COLO668 (cell line): ENCODE measurements at regions not wholly inside any gene's neighbourhood (a gene's known extent, or its start where the extent isn't known, plus 50 kb on each side); places are given as distances from the start of the nearest gene placed in this dataset.
"Not testable (repeated sequence)": the region's sequence is repeated elsewhere in the genome, so short reads cannot be mapped to it uniquely, and the experiment has no call there.

Experiments
- DNase-seq: peaks from one replicate; lab custom pipeline; 2025; ENCODE audit not compliant: unreplicated experiment; lab: John Stamatoyannopoulos, UW

DNA sequence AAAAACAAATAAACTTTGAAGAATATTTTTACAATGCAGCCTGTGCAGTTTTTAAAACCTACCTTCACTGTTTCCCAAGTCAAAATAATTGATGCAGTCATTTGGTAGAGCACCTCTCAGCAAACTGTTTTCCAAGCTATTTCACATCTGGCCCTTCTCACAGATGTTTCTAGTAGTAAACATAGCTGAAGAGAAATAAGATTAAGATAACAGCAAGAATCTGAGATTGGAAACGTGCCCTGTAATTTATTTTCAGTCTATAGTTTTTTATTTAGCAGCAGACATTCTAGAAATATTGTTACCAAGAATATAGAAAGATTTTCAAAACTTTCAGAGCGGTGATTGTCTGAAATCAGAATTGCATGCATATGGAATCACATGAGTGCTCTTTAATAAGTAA lies 440.2 kb downstream of the TRIB2 start:
- DNase-seq, result no peak

GRCh38 chr2:13158466-13158865 lies 441.7 kb downstream of the TRIB2 start:
- no peak for DNase-seq

DNA sequence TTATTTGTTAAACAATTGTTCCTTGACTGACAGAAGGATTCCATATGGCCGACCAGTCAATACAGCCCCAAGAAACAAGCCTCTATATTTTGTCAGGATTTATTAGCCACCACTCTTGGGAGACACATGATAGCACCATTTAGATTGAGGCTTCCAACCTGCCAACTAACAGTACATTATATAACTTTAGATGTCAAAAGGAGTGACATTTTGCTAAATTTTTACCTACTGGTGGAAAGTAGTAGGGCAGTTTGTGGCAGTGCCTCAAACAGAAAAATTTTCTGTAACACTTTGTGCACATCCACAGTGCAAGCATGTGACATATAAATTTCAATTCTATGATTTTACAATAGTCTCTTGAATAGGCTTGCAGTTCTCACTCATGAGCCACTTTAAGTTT lies 464.0 kb downstream of the TRIB2 start:
- DNase-seq, result no peak

DNA sequence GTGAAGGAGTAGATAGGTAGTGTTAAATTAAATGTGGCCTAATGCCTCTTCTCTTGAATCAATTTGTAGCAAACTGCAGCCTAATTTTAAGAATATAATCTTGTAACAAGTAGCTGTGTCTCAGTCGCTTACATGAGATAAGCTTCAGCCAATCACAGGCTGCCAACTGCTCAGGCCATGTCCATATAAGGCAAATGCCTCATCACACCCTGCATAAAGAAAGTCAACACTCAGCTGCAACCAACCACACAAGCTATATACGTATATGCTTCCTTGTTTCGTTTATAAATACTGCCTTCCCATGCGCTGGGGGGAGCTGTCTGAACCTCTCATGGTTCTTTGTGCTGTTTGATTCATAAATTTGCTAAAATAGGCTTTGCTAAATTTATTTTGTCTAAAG lies 476.3 kb downstream of the TRIB2 start:
- no peak for DNase-seq

- no peak for DNase-seq
These were observed 477.2 kb downstream of the TRIB2 start for GRCh38 chr2:13193900-13194299.

DNA sequence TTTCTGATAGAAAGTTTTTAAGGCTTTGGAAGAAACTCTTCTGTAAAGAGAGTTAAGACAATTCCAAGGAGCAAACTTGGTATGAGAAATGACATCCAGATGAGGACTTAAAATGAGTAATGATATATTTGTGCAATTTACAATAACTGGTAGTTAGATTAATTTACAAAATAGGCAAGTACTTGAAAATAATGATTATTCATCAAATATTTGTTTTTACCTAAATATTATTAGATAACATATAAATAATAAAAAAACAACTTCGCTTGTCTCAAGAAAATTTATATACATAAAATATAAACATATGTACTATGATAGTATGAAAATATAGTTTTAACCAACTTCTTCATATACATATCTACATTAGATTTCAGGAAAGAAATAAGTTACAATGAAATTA lies 478.5 kb downstream of the TRIB2 start:
- no peak for DNase-seq

- no peak for DNase-seq
These were observed 480.5 kb downstream of the TRIB2 start for GRCh38 chr2:13197248-13197647.

DNA sequence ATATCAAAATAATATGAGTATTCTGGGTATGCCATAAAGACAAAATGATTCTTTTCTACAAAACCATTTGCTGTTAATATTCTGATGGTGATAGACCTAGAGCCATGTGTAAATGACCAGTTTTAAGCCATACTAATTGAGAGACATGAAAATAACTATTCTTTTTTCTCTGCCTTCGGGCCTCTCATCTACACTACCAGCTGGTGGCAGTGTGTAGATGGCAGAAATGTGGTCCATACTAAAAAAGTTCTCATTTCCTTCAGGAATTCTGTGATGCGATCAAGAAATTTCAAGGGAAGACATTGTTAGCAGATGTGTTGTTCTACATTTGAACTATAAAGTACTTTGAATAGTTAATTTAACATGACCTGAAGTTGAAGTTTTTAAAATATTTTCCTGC lies 485.2 kb downstream of the TRIB2 start:
- DNase-seq, result no peak

DNA sequence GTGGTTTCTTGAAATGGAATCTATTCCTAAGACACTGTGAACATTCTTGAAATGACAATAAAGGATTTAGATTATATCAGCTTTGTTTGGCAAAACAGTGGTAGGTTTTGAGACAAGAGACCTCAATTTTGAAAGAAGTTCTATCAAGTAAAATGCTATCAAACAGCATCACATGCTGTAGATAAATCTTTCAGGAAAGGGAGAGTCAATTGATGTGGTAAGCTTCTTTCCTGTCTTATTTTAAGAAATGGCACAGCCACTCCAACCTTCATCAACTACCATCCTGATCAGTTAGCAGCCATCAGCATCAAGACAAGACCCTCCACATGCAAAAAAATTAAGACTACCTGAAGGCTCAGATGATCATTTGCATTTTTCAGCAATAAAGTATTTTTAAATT lies 495.4 kb downstream of the TRIB2 start:
- DNase-seq, result no peak

GRCh38 chr2:13218205-13218604 lies 501.5 kb downstream of the TRIB2 start:
- DNase-seq, result no peak

DNA sequence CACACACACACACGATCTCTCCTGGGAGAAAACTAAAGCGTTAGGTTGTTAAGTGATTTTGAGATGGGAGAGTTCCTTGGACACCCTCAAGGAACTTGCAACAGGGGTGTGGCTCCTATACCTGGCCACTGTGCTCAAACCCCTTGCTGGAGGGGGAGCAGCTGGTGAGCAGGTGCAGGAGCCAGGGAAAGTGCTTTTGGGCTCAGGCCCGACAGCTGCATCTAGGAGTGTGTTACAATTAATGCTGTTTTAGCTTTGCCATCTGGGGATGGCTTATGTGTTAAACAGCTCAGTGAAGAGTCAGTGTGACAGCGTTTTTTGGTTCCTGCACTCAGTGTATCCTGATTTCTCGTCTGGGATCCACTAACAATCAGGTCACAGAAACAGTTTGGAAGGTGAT lies 510.8 kb downstream of the TRIB2 start:
- peak; percentile 54 for DNase-seq

DNA sequence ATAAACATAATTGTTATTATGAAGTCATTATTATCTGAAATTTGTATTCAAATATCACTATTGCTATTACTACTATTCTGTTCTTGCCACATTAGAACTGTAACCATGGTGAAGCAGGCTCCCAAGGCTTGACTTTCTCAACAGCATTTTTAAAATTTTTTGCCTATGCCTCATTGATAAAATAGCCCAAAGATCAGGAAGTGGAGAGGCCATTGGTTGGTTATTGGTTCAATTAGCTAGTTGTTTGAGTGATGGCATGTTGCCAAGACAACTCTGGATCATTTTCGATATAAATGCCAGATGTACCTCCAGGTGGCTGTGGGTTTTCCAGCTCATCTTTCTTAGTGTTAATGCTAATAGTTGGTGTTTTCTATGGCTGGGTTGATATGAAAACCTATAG lies 513.5 kb downstream of the TRIB2 start:
- DNase-seq, result peak; percentile 22

- DNase-seq, result no peak
These were observed 523.3 kb downstream of the TRIB2 start for GRCh38 chr2:13240061-13240460.

DNA sequence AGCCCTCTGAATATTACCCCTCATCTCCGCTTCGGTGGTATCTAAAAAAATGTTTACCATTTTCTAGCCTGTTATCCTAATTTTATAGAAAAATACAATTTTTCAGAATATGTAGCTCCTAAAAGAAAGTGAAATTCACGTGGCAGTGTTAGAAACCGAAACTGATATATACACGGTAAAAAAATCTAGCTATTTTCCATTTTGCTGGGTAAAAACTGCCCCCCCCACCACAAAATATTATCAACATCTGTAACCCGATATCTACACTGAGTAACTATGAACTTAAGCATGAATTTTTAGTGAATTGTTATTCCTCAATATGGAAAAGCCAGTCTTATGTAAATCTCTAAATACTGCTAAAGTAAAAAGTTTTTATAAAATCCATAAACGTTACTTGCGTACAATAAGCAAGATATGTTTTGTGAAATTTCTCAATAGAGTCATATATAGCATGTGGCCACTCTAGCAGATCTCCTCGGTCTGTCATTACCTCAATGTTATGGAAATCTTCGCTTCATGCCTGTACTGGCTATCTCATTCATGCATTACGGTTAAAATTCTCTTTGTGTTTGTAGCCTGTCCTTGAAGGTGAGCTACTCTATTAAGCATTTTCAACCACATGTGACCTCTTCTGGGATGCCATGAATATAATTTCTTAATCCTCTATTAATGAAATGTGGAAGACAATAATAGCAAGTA lies 524.2 kb downstream of the TRIB2 start:
- DNase-seq, result no peak

- DNase-seq, result no peak
These were observed 535.9 kb downstream of the TRIB2 start for GRCh38 chr2:13252615-13253014.

- DNase-seq, result no peak
These were observed 538.7 kb downstream of the TRIB2 start for GRCh38 chr2:13255485-13255884.

GRCh38 chr2:13260402-13260801 lies 543.7 kb downstream of the TRIB2 start:
- no peak for DNase-seq

DNA sequence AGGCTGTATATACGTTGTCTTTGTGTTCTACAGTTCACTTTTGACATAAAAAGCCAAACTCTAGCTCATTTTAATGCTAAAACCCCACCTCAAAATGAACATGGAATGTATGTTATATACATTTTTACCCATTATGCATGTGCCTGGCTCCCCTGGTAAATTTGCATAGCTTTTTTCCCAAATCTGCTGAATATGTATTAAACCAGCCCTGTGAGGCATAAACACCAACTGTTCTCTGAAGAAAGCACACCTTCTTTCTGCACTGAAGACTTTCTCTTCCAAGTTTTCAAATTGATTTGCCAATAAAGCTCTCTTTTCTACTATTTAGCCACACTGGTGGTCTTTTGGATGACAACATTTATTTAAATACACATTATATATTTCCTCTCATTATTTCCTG lies 549.4 kb downstream of the TRIB2 start:
- DNase-seq, result no peak

DNA sequence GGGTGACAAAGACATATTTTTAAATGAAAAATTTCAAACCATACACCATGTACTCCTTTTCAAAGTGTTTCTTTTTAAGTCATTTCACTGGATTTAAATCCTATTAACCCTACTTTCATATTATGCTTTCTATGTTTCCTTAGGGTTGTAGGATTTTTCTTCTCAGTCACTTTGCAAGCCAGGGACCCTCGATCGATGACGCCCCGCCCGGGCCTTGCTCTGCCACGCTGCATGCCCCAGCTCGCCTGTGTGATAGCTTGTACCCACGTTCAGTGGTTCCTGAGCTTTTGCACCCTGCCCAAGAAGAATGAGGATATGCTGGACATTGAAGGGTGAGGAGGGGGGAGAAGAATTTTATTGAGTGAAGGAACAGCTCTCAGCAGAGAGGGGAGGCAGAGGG lies 568.0 kb downstream of the TRIB2 start:
- DNase-seq, result no peak

DNA sequence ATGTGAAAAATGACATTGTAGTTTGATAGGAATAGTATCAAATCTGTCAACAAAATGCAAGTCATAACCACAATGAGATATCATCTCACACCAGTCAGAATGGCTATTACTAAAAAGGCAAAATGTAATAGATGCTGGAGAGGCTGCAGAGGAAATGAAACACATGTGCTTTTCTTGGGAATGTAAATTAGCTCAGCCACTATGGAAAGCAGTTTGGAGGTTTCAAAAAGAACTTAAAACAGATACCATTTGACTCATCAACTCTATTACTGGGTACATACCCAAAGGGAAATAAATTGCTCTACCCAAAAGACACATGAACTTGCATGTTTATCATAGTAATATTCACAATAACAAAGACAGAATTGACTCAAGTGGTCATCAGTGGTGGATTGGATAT lies 572.6 kb downstream of the TRIB2 start:
- DNase-seq, result no peak

DNA sequence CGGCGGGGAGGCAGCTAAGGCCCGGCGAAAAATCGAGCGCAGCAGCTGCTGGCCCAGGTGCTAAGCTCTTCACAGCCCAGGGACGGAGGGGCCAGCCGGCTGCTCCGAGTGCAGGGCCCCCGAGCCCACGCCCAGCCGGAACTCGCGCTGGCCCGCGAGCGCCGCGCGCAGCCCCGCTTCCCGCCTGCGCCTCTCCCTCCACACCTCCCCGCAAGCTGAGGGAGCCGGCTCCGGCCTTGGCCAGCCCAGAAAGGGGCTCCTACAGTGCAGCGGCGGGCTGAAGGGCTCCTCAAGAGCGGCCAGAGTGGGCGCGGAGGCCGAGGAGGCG lies 591.7 kb downstream of the TRIB2 start:
- DNase-seq, result not testable (repeated sequence)

DNA sequence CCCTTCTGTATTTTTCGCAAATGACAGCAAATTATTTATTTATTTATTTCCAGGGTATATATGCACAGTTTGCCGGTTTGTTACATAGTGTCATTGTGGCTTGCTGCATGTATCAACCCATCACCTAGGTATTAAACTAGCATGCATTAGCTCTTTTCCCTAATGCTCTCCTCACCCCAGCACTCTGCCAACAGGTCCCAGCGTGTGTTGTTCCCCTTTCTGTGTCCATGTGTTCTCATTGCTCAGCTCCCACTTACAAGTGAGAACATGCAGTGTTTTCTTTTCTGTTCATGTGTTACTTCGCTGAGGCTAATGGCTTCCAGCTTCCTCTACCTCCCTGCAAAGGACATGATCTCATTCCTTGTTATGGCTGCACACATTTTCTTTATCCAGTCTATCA lies 592.3 kb downstream of the TRIB2 start:
- no peak for DNase-seq

DNA sequence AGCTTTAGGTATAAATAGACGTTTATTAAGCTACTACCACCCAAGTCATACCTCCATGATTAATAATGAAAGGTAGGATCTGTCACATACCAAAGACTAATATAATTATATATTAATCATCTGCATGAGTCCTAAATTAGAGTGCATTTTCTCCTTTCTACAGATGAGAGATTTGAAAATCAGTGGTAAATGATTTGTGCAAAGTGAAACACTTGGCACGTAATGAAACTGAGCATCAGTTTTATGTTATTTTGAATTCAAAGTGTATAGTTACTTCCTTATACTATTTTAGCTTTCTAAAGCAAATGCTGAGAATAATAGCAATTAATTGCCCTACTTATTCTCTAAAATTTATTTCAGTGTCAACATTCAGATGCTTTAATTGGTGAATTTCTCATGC lies 615.3 kb downstream of the TRIB2 start:
- DNase-seq, result no peak

GRCh38 chr2:13334071-13334470 lies 617.3 kb downstream of the TRIB2 start:
- DNase-seq, result not testable (repeated sequence)
